Panc1 (cell line): ENCODE measurements at regions not wholly inside any gene's neighbourhood (a gene's known extent, or its start where the extent isn't known, plus 50 kb on each side); places are given as distances from the start of the nearest gene placed in this dataset.

Experiments
- ATAC-seq: fragments of 200-7000 bp; cut with Tn5 transposase; 2 replicates; pipeline ENCODE4 v1.9.1; 2020; ENCODE audit warnings: mild to moderate bottlenecking, moderate library complexity
- BruUV-seq: library from RNA; stranded (reverse); fragments of 400-500 nt; replicated peaks from 2 replicates; lab custom pipeline; 2021; lab: Mats Ljungman, UMichigan
- CTCF ChIA-PET: fragments of 300-600 bp; sonication (Branson Sonifier 250); formaldehyde crosslinking; loops from one replicate; lab custom pipeline; 2022; ENCODE audit warnings: antibody characterized with exemption; lab: Charles Lee
- POLR2A ChIA-PET: fragments of 300-600 bp; sonication (Branson Sonifier 250); formaldehyde crosslinking; loops from one replicate; lab custom pipeline; 2022; ENCODE audit warnings: antibody characterized with exemption; lab: Charles Lee
- DNase-seq: peaks from one replicate; pipeline ENCODE4 v3.0.0-alpha.2; 2010; ENCODE audit warnings: low read depth, low spot score
- H3K27ac ChIP-seq: 2 replicates; pipeline ENCODE4 v1.5.1; 2011; ENCODE audit warnings: mild to moderate bottlenecking, low read length, inconsistent platforms
- H3K27me3 ChIP-seq: fragments of 200-500 bp; sonication (Bioruptor generic); 2 replicates; pipeline ENCODE4 v1.6.0; 2014; ENCODE audit warnings: low read length, inconsistent platforms; ENCODE audit not compliant: control insufficient read depth, insufficient read depth
- H3K36me3 ChIP-seq: fragments of 200-500 bp; sonication (Bioruptor generic); 2 replicates; pipeline ENCODE4 v1.5.1; 2014; ENCODE audit warnings: inconsistent platforms, mild to moderate bottlenecking, low read length, moderate library complexity; ENCODE audit not compliant: control insufficient read depth, insufficient read depth
- H3K4me1 ChIP-seq: 2 replicates; pipeline ENCODE4 v1.5.1; 2011; ENCODE audit warnings: inconsistent platforms, mild to moderate bottlenecking, low read length, moderate library complexity; ENCODE audit not compliant: control insufficient read depth, insufficient read depth
- H3K4me3 ChIP-seq, 2 experiments: 2 replicates each; pipeline ENCODE4 v1.5.1; 2011 to 2012; ENCODE audit warnings: low read depth in 2 of 2, low read length in 2 of 2, mild to moderate bottlenecking in 2 of 2, inconsistent platforms in 1 of 2, moderate library complexity in 1 of 2
- H3K9me3 ChIP-seq: fragments of 200-500 bp; sonication (Bioruptor generic); 2 replicates; pipeline ENCODE4 v1.5.1; 2014; ENCODE audit warnings: low read depth, mild to moderate bottlenecking, inconsistent platforms, low read length, moderate library complexity; ENCODE audit not compliant: control insufficient read depth, insufficient read depth
- POLR2AphosphoS5 ChIP-seq: IDR thresholded peaks from 2 replicates; pipeline ENCODE4 v1.6.1; 2012; ENCODE audit warnings: mild to moderate bottlenecking, low read depth, low read length, moderate library complexity
- SIN3A ChIP-seq: IDR thresholded peaks from 2 replicates; pipeline ENCODE4 v1.6.1; 2012; ENCODE audit warnings: low read depth, mild to moderate bottlenecking, low read length, moderate library complexity, borderline replicate concordance; ENCODE audit not compliant: insufficient read depth
- TCF7L2 ChIP-seq: IDR thresholded peaks from 2 replicates; pipeline ENCODE4 v1.6.1; 2011; ENCODE audit warnings: mild to moderate bottlenecking, low read depth, low read length, inconsistent platforms
- in situ Hi-C: cut with HindIII; loops from 2 replicates; pipeline ENCODE4 v1.10.0; 2016; ENCODE audit warnings: low sequenced_read_pairs, low pct_unique_long_range_greater_than_20kb
- intact Hi-C: fragments of 100-400 bp; cut with micrococcal nuclease; formaldehyde crosslinking; loops from one replicate; pipeline ENCODE4 v1.10.0; 2022; ENCODE audit not compliant: unreplicated experiment
- TF ChIP-seq, protein P1 (sequence below), 2 experiments: IDR thresholded peaks; 2 replicates each; pipeline ENCODE4 v1.6.1; 2011 to 2012; ENCODE audit warnings: low read depth in 2 of 2, control low read depth in 1 of 2, low read length in 1 of 2, mild to moderate bottlenecking in 1 of 2, moderate library complexity in 1 of 2; ENCODE audit not compliant: insufficient read depth in 1 of 2
- TF ChIP-seq, protein P2 (sequence below): fragments of 450-650 bp; IDR thresholded peaks from 2 replicates; pipeline ENCODE4 v1.5.1; 2017; ENCODE audit warnings: mild to moderate bottlenecking

DNA sequence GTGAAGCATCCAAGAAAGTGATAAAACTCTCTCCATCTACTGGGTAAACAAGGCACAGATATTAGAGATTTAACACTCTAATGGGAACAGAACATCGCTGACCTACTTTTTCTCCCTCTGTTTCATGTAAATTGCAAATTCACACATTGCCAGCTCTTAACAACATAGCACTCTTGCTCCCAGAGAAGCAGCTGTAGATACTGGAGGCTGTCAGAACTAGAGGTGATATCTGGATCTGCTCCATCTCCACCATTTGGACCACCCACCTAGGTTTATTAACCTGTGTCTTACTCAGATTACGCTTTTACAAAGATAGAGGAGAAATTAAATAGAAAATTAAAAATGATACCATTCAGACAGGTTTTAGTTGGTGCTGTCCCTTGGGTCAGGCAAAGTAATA is 289.1 kb upstream of the CRBN start:
- CTCF ChIA-PET = no interaction called here
- Histone ChIP-seq H3K27ac (no peak overlapping the region), H3K4me3 (no peak overlapping the region), H3K36me3 (no peaks in the 10 kb centered on the region), H3K9me3 (no peaks in the 10 kb centered on the region), H3K27me3 (no peaks in the 10 kb centered on the region), H3K4me1 (no peaks in the 10 kb centered on the region)
- no TSS peak for BruUV-seq
- POLR2A ChIA-PET = no interaction called here
- intact Hi-C loops = no loop called here
- DNase-seq (no peak), ATAC-seq (no peak)
- in situ Hi-C loops = no loop called here
- TF ChIP-seq POLR2AphosphoS5 (no peak), SIN3A (no peak), TCF7L2 (no peak)
- TF ChIP-seq, protein P1, sequence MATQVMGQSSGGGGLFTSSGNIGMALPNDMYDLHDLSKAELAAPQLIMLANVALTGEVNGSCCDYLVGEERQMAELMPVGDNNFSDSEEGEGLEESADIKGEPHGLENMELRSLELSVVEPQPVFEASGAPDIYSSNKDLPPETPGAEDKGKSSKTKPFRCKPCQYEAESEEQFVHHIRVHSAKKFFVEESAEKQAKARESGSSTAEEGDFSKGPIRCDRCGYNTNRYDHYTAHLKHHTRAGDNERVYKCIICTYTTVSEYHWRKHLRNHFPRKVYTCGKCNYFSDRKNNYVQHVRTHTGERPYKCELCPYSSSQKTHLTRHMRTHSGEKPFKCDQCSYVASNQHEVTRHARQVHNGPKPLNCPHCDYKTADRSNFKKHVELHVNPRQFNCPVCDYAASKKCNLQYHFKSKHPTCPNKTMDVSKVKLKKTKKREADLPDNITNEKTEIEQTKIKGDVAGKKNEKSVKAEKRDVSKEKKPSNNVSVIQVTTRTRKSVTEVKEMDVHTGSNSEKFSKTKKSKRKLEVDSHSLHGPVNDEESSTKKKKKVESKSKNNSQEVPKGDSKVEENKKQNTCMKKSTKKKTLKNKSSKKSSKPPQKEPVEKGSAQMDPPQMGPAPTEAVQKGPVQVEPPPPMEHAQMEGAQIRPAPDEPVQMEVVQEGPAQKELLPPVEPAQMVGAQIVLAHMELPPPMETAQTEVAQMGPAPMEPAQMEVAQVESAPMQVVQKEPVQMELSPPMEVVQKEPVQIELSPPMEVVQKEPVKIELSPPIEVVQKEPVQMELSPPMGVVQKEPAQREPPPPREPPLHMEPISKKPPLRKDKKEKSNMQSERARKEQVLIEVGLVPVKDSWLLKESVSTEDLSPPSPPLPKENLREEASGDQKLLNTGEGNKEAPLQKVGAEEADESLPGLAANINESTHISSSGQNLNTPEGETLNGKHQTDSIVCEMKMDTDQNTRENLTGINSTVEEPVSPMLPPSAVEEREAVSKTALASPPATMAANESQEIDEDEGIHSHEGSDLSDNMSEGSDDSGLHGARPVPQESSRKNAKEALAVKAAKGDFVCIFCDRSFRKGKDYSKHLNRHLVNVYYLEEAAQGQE (IDR thresholded peaks at IDR 0.05; ENCODE audit: insufficient read depth in 1 of 2, low read depth in 2 of 2, low read length in 1 of 2) = no peak
- TF ChIP-seq, protein P2, sequence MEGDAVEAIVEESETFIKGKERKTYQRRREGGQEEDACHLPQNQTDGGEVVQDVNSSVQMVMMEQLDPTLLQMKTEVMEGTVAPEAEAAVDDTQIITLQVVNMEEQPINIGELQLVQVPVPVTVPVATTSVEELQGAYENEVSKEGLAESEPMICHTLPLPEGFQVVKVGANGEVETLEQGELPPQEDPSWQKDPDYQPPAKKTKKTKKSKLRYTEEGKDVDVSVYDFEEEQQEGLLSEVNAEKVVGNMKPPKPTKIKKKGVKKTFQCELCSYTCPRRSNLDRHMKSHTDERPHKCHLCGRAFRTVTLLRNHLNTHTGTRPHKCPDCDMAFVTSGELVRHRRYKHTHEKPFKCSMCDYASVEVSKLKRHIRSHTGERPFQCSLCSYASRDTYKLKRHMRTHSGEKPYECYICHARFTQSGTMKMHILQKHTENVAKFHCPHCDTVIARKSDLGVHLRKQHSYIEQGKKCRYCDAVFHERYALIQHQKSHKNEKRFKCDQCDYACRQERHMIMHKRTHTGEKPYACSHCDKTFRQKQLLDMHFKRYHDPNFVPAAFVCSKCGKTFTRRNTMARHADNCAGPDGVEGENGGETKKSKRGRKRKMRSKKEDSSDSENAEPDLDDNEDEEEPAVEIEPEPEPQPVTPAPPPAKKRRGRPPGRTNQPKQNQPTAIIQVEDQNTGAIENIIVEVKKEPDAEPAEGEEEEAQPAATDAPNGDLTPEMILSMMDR = no peak

DNA sequence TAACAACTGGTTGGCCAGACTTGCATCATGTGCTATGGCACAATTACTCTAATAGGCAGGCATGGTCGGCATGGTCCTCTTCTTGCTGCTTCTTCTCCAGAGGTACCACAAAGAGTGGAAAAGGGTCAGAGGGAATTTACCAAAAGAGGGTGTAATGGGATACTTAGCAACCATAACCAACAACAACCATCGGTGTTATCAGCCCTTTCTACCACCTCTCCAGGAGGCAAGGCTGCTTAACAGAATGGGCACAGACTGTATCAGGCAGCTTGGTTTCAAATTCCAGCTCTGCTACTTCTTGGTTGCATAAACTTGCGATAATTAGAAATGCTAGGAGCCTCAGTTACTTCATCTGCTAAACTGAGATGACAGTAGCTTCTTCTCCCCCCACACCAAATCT is 284.6 kb upstream of the CRBN start:
- CTCF ChIA-PET = no interaction called here
- DNase-seq (no peak), ATAC-seq (no peak)
- intact Hi-C loops (no loop called here), in situ Hi-C loops (no loop called here)
- Histone ChIP-seq H3K9me3 (no peaks in the 10 kb centered on the region), H3K4me3 (no peak overlapping the region), H3K27ac (no peak overlapping the region), H3K4me1 (no peaks in the 10 kb centered on the region), H3K36me3 (no peaks in the 10 kb centered on the region), H3K27me3 (no peaks in the 10 kb centered on the region)
- BruUV-seq = no TSS peak
- POLR2A ChIA-PET = no interaction called here
- no peak for TF ChIP-seq SIN3A
- TF ChIP-seq TCF7L2 = no peak
- TF ChIP-seq, protein P1 (IDR thresholded peaks at IDR 0.05; ENCODE audit: insufficient read depth in 1 of 2, low read depth in 2 of 2, low read length in 1 of 2) = no peak
- TF ChIP-seq, protein P2 = no peak
- no peak for TF ChIP-seq POLR2AphosphoS5
